PC-3 (cell line): ENCODE measurements at regions not wholly inside any gene's neighbourhood (a gene's known extent, or its start where the extent isn't known, plus 50 kb on each side); places are given as distances from the start of the nearest gene placed in this dataset.

Experiments
- EZH2phosphoT487 ChIP-seq: fragments of 300-600 bp; sonication (generic); IDR thresholded peaks from 2 replicates; pipeline ENCODE4 v1.6.1; 2018; ENCODE audit warnings: mild to moderate bottlenecking, antibody characterized with exemption, low read length, borderline replicate concordance
- TF ChIP-seq, protein P1 (sequence below): fragments of 300-600 bp; sonication (generic); conservative IDR thresholded peaks from 2 replicates; pipeline ENCODE4 v1.5.1; 2017; ENCODE audit warnings: antibody characterized with exemption, low read depth, mild to moderate bottlenecking, low read length

DNA sequence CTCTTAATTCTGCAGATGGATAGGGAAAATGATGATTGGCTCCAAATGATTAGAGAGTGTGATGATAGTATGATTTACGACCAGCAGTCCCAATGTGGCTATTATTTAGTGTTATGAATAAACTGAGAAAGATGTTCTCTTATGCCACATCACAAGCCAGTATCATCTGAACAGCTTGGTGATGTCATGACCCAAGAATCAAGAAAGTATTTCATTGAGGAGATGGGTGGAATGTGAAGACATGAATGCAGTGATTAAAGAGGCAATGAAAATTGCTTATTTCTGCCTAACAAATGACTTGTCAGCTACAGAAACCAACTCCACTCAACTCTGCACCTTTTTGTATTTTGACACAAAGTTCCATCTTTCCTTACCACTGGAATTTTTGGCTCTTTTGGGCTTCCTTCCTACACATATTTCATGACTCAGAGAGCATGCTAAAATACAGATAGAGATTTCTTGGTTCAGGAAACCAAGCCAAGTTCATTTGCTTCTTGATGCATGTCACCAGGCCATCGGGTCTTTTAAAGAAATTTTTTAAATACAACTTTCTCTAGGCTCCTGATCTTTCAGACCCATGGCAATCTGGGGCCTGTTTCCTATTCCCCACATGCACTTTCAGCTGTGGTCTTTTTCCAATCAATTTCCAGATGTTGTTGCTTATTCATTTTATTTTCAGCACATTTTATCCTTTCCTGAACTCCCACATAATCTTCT, 174.2 kb downstream of the HHIP start:
- TF ChIP-seq EZH2phosphoT487 = no peak
- TF ChIP-seq, protein P1, sequence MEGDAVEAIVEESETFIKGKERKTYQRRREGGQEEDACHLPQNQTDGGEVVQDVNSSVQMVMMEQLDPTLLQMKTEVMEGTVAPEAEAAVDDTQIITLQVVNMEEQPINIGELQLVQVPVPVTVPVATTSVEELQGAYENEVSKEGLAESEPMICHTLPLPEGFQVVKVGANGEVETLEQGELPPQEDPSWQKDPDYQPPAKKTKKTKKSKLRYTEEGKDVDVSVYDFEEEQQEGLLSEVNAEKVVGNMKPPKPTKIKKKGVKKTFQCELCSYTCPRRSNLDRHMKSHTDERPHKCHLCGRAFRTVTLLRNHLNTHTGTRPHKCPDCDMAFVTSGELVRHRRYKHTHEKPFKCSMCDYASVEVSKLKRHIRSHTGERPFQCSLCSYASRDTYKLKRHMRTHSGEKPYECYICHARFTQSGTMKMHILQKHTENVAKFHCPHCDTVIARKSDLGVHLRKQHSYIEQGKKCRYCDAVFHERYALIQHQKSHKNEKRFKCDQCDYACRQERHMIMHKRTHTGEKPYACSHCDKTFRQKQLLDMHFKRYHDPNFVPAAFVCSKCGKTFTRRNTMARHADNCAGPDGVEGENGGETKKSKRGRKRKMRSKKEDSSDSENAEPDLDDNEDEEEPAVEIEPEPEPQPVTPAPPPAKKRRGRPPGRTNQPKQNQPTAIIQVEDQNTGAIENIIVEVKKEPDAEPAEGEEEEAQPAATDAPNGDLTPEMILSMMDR = no peak
